ENCODE measurements at regions not wholly inside any gene's neighbourhood (a gene's known extent, or its start where the extent isn't known, plus 50 kb on each side); places are given as distances from the start of the nearest gene placed in this dataset.
"Not testable (repeated sequence)": the region's sequence is repeated elsewhere in the genome, so short reads cannot be mapped to it uniquely, and the experiment has no call there.

DNA sequence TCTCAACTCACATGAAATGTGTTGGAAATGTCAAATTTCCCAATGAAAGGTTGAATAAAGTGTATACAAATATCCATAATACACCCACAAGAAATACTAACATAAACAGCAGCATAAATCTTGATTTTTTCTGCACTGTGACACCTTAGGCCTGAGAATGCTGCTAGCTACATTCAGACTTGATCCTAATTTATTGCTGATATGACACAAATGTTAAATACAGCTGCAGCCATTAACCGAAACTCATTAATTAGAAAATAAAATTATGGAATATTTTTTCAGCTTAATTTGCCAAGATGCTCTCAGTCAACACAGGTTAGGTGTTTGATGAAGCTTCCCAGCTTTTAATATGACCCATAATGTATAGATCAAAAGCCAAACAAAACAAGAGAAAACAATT, 914.3 kb upstream of the C9orf72 start:
- DNase-seq (ENCODE audit: low read depth) = no peak

DNA sequence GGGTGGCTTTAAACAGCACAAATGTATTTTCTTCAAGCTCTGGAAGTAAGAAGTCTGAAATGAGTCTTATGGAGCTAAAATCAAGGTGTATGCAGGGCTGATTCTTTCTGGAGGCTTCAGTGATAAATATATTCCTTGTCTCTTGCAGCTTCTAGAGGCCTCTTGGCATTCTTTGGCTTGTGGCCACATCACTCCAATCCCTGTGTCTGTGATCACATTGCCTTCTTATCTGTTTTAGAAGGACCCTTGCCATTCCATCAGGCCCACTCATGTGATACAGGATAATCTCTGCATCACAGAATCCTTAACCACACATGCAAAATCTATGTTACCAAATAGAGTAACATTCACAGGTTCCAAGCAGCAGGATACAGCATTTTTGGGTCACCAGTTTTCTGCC, 917.8 kb upstream of the C9orf72 start:
- no peak for DNase-seq (ENCODE audit: low read depth)

DNA sequence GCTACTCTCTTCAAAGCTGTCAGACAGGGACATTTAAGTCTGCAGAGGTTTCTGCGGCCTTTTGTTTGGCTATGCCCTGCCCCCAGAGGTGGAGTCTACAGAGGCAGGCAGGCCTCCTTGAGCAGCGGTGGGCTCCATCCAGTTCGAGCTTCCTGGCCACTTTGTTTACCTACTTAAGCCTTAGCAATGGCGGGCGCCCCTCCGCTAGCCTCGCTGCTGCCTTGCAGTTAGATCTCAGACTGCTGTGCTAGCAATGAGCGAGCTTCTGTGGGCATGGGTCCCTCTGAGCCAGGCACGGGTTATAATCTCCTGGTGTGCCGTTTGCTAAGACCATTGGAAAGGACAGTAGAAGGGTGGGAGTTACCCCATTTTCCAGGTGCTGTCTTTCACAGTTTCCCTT, 924.9 kb upstream of the C9orf72 start:
- not testable (repeated sequence) for DNase-seq (ENCODE audit: low read depth)

DNA sequence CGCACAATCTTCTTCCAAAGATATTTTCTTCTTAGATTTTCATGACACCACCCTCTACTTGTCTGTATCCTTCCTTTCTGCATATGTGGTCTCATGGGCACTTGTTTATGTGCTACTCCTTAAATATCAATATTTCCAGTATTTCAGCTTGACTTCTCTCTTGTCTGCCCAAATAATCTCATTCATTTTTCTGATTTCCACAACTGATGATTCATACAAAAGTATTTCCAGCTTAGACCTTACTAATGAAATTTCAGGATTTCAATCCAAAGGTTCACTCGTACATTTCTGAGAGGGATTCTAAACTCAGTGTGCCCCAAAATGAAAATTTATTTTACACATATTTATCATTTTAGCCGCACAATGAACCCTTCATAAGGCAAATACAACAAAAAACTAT, 928.9 kb upstream of the C9orf72 start:
- DNase-seq (ENCODE audit: low read depth) = no peak

DNA sequence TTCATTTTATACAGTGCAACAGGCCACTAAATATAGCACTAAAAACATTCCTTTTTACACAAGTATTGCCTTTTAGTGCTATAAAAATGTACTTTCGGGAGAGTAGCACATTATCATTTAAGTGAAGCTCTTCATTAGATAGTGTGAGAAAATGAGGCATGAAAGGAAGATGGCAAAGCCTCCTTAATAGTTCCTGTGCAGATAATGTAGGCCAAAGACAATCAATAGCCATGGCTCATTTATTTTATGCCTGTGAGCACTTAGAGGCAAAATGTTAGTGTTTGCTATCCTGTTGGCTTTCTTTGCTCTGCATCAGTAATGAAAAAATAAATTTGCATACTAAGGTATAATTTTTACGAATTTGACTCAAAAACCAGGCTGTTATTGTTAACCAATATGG, 929.5 kb upstream of the C9orf72 start:
- no peak for DNase-seq (ENCODE audit: low read depth)

DNA sequence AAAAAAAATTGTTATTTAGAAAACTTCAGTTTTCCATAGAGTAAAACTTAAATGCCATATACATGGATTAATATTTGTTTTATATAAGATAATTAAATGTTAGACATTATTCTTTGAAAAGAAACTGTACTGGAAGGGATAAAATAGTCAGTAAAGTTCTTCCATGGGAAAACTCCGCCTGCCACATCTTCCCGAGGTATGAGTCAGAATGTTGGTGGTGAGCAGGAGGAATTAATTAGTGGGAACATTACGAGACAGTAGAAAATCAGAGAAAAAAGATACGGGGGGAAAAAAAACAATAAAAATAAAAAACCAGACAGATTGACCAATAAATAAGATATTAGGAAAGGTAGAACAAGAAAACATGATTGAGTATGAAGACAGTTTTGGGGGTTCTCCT, 930.3 kb upstream of the C9orf72 start:
- no peak for DNase-seq (ENCODE audit: low read depth)

DNA sequence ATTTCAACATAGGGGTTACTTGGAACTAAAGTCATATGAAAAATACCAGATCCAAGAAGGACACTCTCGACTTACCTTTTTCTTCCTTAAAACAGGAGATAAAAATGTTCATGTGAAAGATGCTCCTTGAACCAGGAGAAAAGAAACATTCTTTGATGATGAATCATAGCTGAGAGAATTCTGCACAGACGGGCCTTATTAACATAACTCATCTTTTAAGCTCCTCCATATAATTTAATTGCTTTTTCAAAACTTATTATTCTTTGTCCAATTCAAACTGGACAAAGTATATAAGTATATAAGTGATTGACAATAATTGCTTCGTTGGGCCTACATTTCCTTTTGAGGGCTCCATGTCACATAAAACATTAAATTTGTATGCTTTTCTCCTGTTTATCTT, 945.2 kb upstream of the C9orf72 start:
- no peak for DNase-seq (ENCODE audit: low read depth)

DNA sequence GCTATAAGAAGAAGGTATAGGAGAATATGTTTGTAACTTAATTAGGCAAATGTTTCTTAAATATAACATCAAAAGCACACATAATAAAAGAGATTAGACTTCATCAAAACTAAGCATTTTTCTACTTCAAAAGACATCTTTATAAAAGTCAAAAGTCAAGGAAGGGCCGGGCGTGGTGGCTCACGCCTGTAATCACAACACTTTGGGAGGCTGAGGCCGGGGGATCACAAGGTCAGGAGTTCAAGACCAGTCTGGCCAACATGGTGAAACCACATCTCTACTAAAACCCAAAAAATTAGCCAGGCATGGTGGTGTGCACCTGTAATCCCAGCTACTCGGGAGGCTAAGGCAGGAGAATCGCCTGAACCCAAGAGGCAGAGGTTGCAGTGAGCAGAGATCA, 951.0 kb upstream of the C9orf72 start:
- not testable (repeated sequence) for DNase-seq (ENCODE audit: low read depth)

DNA sequence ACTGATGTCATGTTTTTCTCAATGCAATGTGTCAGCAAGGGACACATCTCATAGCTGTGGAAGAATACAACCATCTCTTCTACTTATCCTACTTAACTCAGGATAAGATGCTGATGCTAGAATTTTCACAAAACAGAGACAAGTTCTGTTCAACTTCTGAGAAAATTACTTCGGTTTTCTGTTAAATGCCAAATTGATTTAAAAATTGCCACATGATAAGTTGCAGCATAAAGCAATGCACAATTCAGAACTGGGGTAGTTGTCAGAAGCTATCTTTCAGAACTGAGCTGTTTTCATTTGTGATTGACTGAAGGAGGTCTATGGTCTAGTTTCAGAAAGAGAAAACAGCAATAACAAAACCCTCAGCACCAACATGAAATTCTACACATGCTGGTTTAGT, 954.8 kb upstream of the C9orf72 start:
- no peak for DNase-seq (ENCODE audit: low read depth)

DNA sequence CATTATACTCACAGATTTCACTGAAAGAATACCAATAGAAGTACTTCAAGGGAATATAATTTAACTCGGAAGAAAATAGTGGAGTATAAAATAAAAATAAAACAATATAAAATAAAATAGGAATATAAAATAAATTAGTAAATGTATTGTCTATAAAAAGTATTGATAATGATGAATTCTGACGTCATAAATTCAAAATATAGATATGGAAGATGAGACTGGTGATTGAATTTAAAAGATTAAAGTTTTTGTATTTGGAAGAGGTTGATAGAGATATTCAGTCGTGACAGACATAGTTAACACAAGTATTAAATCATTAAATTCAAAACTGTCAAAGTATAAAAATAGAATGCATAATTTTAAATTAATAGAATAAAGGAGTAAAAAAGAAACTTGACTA, 964.9 kb upstream of the C9orf72 start:
- DNase-seq (ENCODE audit: low read depth) = no peak

DNA sequence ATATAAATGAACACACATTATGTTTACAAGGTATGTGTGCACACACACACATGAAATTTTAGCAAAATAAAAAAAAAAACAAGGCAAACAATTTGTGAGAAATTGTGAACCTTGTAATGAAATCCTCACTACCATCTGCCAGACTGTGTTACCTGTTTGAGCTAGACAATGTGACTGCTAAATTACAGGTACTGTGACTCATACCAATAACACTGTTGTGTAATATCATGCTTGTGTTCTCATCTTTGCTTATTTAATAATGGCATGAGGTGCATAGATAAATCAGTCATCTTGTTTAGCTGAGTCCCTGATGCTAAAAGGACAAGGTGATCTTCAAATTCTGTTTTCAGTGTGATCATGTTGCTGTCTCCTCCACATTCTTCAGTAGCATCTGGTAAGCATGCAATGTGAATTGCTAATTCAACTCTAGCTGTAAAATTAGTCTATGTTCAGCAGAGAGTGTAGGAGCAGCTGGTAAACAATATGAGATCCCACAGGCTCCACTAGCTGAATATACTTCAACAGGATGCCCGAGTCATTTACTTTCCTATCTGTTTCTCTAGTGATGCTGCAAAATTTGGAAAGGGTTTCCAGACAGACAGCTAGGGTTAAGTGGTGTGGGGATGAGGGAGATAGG, 966.3 kb upstream of the C9orf72 start:
- DNase-seq (ENCODE audit: low read depth) = no peak

DNA sequence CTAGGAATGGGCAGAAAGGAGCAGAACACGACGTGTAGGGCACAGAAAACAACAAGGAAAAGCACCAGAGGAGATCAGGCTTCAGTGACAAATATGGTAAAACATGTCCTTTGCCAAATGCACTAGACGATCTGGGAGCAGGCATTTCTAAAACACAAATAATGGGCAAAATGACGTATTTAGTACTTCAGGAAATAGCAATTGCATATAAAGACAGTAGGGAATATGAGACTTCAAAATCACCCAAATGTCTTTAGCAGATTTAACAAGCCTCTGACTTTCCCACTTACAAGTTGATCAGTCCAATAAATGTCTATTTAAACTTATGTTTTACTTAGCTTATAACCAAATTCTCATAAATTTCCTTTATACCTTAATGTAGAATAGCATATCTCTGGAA, 969.6 kb upstream of the C9orf72 start:
- no peak for DNase-seq (ENCODE audit: low read depth)

DNA sequence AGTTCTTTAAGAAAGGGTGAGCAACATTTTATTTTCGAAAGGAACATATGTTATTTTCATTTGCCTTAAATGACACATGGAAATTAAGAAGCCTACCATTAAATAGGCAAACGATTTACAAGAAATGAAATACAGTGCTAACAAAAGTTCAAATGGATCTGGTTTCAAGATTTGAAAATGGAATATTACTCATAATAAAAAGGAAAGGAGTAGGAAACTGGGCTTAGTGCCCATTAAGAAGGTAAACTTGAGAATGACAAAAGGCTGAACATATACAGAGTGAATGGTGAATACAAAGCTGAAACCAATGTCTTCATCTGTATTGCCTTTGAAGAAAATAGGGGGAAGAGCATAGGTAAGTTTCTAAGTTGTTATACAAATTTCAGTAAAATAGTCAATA, 974.2 kb upstream of the C9orf72 start:
- no peak for DNase-seq (ENCODE audit: low read depth)

DNA sequence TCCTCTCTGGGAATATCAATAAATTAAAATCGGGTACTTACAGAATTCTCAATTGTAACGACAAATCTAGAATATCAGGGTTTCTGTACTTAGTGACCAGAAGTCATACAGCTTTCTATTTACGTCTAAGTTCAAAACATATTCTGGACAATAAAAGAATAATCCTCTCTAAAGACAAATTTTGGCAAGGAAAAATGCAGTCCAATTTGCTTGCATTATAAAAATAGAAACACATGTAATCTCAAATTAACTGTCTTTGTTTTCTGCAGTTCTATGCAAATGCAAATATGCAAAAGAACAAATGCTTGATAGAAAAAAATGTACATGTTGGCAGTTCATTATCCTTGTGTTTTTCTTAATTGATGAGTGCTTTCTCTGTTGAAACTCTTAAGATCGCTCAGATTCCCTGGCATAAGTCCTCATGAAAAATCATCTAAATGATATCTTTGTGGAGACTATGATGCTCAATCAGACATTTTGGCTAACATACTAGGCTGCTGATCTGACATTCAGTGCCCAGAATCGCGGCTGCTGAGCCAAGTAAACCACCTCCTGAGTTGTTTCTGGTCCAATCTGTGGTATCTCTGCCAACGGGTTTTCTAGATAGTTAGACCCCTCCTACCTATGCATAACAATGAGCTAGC, 990.1 kb upstream of the C9orf72 start:
- DNase-seq (ENCODE audit: low read depth) = no peak

DNA sequence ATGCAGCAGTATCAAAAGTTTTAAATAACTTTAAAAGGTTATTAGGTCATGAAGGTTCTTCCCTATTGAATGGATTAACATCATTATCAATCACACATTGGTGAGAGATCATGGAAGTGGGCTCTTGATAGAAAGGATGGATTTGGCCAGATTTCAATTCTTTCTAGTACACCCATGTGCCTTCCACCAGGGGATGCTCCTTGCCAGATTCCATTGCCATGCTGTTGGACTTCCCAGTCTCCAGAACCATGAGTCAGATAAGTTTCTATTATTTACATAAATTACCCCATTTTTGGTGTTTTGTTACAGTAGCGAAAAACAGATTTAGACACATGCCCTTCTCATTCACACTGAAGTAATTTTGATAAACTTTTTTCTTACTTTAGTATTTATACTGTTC, 1010.6 kb upstream of the C9orf72 start:
- DNase-seq (ENCODE audit: low read depth) = no peak

DNA sequence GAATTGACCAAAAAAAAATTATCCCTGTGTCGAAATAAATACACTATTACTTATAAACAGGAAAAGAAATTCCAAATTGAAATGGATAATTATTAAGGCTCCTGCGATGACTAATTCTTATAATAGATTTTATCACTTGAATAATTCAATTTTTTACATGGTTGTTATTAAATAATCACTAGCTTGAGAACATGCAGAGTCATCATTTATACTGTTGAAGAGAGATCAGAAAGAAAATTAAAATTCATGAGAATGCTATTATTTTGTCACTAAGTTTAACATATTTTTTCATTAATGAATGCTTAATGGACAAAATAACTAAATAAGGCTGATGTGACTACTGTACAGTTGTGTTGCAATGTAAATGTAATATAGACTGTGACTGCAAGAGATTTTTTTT, 1011.3 kb upstream of the C9orf72 start:
- no peak for DNase-seq (ENCODE audit: low read depth)

DNA sequence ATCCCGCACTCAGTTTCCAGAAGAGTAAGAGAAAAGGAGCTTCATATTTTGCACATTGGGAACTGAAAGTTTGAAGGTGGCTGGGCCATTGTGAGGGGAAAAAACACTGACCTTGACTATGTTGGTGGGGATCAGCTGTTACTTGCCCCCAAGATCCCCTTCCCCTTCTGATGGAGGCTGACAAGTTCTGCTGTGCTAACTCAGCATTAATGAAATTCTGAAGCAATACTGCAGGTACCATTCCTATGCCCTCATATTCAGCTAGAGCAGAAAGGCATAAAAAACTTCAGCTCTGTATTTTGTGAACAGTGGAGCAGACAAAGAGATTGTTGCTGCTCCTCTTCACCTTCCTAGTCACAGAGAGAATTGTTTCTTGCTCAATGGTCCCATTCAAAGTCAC, 1013.8 kb upstream of the C9orf72 start:
- DNase-seq (ENCODE audit: low read depth) = no peak

DNA sequence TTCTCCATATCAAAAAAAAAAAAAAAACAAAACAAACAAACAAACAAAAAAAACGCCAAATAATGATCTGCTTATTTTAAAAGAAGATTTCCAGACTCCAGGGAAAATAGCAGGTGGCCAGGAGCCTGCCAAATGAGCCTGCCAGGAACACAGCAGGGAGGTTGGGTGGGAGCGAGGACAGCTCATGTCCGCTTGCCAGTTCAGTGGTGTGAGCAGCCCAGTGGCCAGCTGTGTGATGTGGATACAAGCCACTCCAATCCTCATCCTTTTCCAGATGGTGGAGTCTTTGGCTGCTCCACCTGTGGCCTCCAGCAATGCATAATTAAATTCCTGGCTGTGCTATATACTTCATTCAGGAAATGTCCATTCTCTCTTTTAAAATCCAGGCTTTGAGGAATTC, 1025.1 kb upstream of the C9orf72 start:
- no peak for DNase-seq (ENCODE audit: low read depth)

DNA sequence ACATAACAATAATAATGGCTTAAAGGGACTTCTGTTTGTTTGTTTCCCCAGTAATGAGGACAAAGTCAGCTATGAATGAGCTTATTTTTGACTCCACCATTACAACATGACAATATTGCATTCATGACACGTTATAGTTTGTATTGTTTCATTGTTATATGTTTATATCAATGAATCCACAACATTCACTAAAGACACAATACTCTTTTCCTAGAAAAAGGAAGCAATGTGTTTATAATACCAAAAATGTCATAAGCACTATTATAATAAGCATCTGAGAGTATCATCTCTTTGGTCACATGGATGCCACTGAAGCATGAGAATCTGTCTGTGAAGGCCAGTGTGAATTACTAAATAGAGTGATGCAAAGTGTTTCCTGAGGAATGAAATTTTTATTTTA, 1026.9 kb upstream of the C9orf72 start:
- no peak for DNase-seq (ENCODE audit: low read depth)

DNA sequence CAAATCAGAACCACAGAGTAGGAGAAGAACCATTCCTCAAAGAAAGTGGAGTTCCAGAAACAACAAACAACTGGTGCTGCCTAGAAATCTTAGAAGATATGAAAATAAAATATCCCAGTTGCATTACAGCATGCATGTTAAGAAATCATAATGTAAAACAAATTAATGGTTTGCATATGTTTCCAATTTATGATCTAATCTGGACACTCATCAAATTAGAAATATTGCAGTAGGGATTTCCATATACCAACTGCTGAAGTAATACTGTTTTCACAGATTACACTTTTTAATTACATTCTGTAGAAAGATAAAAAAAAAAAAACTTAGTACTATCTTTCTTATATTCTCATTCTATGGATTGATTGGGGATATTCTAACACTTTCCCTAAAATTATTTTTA, 1034.6 kb upstream of the C9orf72 start:
- no peak for DNase-seq (ENCODE audit: low read depth)

DNA sequence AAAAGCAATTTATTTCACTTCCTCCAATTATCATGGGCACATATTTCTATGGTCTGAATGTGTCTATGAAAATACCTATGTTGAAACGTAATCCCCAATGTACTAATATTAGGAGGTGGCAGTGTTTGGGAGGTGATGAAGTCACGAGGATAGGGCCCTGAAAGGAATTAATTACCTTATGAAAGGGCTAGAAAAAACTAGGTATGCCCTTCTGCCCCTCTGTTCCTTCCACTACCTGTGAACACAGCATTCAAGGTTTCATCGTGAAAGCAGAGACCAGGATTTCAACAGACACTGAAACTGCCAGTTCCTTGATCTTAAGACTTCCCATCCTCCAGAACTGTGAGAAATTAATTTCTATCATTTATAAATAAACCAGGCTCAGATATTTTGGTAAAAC, 1037.1 kb upstream of the C9orf72 start:
- DNase-seq (ENCODE audit: low read depth) = no peak

DNA sequence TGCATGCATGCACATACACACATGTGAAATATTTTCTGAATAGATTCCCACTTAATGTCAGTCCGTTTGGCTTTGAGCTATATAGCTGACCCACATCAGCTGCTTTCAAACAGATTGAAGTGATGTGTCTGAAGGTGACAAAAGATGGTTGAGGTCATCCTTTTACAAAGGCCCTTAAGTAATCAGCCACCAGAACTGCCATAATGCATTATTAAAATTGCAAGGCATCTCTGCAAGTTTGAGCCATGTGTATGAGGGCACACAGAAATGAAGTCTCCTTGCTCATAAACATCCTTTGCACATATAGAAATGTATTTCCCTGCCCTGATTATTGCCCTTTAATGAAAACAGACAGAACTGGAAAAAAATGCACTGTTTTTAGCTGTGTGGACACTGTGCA, 1043.0 kb upstream of the C9orf72 start:
- no peak for DNase-seq (ENCODE audit: low read depth)

DNA sequence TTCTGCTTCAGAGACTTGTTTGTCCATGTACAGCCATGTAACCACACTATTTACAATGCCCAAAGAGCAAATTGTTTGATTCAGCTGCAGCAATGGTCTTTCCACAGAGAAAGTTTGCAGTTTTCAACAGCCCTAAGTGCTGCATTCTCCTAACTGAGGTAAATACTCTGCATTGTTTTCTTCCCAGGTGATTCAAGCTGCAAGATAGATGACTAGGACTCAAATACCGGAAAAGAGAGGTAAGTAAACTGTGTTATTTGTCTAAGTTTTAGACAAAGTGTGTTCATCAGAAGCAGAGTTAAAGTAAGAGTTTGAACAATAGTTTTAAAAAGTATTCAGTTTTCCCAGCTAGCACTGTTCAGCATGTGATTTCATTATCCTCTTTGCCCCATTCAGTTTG, 1046.7 kb upstream of the C9orf72 start:
- DNase-seq (ENCODE audit: low read depth) = no peak

DNA sequence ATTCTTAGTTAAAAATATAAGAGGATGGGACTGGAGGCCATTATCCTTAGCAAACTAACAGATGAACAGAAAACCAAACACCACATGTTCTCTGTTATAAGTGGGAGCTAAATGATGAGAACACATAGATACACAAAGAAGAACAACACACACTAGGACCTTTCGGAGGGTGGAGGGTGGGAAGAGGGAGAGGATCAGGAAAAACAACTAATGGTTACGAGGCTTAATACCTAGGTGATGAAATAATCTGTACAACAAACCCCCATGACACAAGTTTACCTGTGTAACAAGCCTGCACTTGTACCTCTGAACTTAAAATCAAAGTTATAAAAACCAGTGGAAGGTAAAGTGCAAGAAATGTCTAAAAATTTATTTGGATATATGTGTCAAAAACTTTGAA, 1047.4 kb upstream of the C9orf72 start:
- DNase-seq (ENCODE audit: low read depth) = no peak
